Pancreas (tissue), 10 donors: ENCODE measurements at regions not wholly inside any gene's neighbourhood (a gene's known extent, or its start where the extent isn't known, plus 50 kb on each side); places are given as distances from the start of the nearest gene placed in this dataset.

Experiments
- ATAC-seq, 4 donors: fragments of 200-7000 bp; cut with Tn5 transposase; one replicate each; pipeline versions ENCODE4 v1.8.0 to v1.9.1; 2020; ENCODE audit warnings: mild to moderate bottlenecking in 4 of 4, moderate library complexity in 4 of 4
- DNase-seq, 6 donors: peaks; one replicate each; pipeline ENCODE4 v3.0.0-alpha.2; 2020
- FAIRE-seq: peaks from 2 replicates; lab custom pipeline; 2012; peaks lifted over from hg19 to GRCh38; lab: Jason Lieb, UNC
- H3K27ac ChIP-seq, 4 donors: fragments of 200-600 bp; sonication (generic); 1 replicate in 3 of 4; 2 replicates in 1 of 4; pipeline versions ENCODE4 v1.5.0 to v1.8.0; 2020
- H3K27me3 ChIP-seq, 4 donors: fragments of 200-600 bp; one replicate each; pipeline ENCODE4 v1.8.0; 2021
- H3K36me3 ChIP-seq, 3 donors: fragments of 200-600 bp; sonication (generic) in 1 of 3; one replicate each; pipeline versions ENCODE4 v1.5.0 to v1.8.0; 2020 to 2021
- H3K4me1 ChIP-seq, 3 donors: fragments of 200-600 bp; one replicate each; pipeline ENCODE4 v1.8.0; 2021
- H3K4me3 ChIP-seq, 4 donors: fragments of 200-600 bp; sonication (generic) in 2 of 4; one replicate each; pipeline versions ENCODE4 v1.5.0 to v1.8.0; 2020 to 2021
- H3K9me3 ChIP-seq, 4 donors: fragments of 200-600 bp; one replicate each; pipeline ENCODE4 v1.8.0; 2021
- WGBS, 2 donors: extraction: QIAGEN DNeasy Blood & Tissue Kit; methylation state at CpG; one replicate each; pipeline ENCODE4 v1.1.7; 2013; 5-methylcytosine and 5-hydroxymethylcytosine counted together
- intact Hi-C, 3 donors: fragments of 100-400 bp; cut with DNase I; formaldehyde crosslinking; loops; one replicate each; pipeline versions ENCODE4 v1.11.1 to v1.14.2; 2022
- TF ChIP-seq, protein P1 (sequence below), 4 donors: fragments of 200-600 bp; sonication (generic) in 3 of 4; IDR thresholded peaks; one replicate each; pipeline versions ENCODE4 v1.5.0 to v1.8.0; 2021; ENCODE audit warnings: antibody characterized with exemption in 4 of 4
- donor health status: healthy with polysubstance abuse.
- donor health status: DM: no; HTN: no; CAD: no; lungs with moderate emphysema.
- donor health status: DM: no; HTN: no; CAD: no.
- donor health status: control.
- donor health status: control.
- donor health status: Bipolar disorder and iron deficiency.
- donor health status: DM: yes; HTN: yes; CAD: no.
- donor health status: DM: no; HTN: no; CAD: no.
- donor health status: DM: no; HTN: no; CAD: no.
- donor health status: DM: yes; HTN: yes; CAD: no.

- no peak for DNase-seq
- ATAC-seq, result peak in 1 of 4 donors; percentile 13
- Histone ChIP-seq H3K27me3 (no peaks in the 10 kb centered on the region), H3K4me1 (no peaks in the 10 kb centered on the region), H3K27ac (no peak overlapping the region), H3K36me3 (no peaks in the 10 kb centered on the region), H3K9me3 (no peaks in the 10 kb centered on the region), H3K4me3 (no peak overlapping the region)
- no peak for FAIRE-seq
- TF ChIP-seq, protein P1, sequence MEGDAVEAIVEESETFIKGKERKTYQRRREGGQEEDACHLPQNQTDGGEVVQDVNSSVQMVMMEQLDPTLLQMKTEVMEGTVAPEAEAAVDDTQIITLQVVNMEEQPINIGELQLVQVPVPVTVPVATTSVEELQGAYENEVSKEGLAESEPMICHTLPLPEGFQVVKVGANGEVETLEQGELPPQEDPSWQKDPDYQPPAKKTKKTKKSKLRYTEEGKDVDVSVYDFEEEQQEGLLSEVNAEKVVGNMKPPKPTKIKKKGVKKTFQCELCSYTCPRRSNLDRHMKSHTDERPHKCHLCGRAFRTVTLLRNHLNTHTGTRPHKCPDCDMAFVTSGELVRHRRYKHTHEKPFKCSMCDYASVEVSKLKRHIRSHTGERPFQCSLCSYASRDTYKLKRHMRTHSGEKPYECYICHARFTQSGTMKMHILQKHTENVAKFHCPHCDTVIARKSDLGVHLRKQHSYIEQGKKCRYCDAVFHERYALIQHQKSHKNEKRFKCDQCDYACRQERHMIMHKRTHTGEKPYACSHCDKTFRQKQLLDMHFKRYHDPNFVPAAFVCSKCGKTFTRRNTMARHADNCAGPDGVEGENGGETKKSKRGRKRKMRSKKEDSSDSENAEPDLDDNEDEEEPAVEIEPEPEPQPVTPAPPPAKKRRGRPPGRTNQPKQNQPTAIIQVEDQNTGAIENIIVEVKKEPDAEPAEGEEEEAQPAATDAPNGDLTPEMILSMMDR (IDR thresholded peaks at IDR 0.05), result no peak
- 48 to 62% methylated on average over 2 of the region's 2 CpGs for WGBS, 2 donors
- intact Hi-C loops, result no loop called here
These were observed 313.4 kb upstream of the STT3B start for GRCh38 chr3:31219131-31219843.

DNA sequence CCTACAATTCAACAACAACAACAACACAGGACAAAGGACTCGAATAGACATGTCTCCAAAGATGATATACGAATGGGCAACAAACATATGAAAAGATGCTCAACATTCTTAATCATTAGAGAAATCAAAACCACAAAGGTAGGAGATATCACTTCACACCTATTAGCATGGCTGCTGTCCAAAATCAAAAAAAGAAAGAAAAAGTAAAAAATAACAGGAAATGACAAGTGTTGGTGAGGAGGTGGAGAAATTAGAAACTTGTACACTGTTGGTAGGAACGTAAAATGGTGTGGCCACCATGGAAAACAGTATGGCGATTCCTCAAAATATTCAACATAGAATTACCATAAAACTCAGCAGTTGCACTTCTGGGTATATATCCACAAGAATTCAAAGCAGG, 312.3 kb upstream of the STT3B start:
- TF ChIP-seq, protein P1 (IDR thresholded peaks at IDR 0.05), result no peak
- FAIRE-seq (no peak), DNase-seq (no peak), ATAC-seq (no peak)
- intact Hi-C loops, result no loop called here
- Histone ChIP-seq H3K27me3 (no peaks in the 10 kb centered on the region), H3K4me1 (no peaks in the 10 kb centered on the region), H3K27ac (no peak overlapping the region), H3K9me3 (no peaks in the 10 kb centered on the region), H3K4me3 (no peak overlapping the region), H3K36me3 (no peaks in the 10 kb centered on the region)
- 82 to 93% methylated on average over 4 of the region's 4 CpGs for WGBS, 2 donors

DNA sequence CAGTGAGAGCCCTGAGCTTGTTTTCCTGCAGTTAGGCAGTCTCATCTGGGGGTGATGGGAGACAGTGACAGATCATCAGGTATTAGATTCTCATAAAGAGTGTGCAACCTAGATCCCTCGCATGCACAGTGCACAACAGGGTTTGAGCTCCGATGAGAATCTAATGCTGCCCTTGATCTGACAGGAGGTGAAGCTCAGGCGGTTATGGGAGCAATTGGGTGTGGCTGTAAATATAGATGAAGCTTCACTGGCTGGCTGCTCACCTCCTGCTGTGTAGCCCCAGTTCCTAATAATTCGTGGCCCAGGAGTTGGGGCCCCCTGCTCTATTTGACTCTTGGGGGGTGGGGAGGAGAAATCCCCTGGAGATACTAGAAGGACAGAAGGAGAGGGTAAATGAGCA, 309.4 kb upstream of the STT3B start:
- H3K27ac ChIP-seq, result no peak overlapping the region
- intact Hi-C loops, result no loop called here
- FAIRE-seq, result no peak
- H3K4me3 ChIP-seq, result no peak overlapping the region
- H3K9me3 ChIP-seq, result no peaks in the 10 kb centered on the region
- no peak for ATAC-seq
- H3K4me1 ChIP-seq, result no peaks in the 10 kb centered on the region
- 82 to 89% methylated on average over 4 of the region's 4 CpGs for WGBS, 2 donors
- no peaks in the 10 kb centered on the region for H3K36me3 ChIP-seq
- DNase-seq, result no peak
- no peaks in the 10 kb centered on the region for H3K27me3 ChIP-seq
- TF ChIP-seq, protein P1 (IDR thresholded peaks at IDR 0.05), result no peak

- Histone ChIP-seq H3K4me3 (no peak overlapping the region), H3K27ac (no peak overlapping the region), H3K4me1 (no peaks in the 10 kb centered on the region), H3K27me3 (no peaks in the 10 kb centered on the region), H3K36me3 (no peaks in the 10 kb centered on the region), H3K9me3 (no peaks in the 10 kb centered on the region)
- DNase-seq, result no peak
- no peak for FAIRE-seq
- no peak for ATAC-seq
- 75 to 82% methylated on average over 5 of the region's 5 CpGs for WGBS, 2 donors
- TF ChIP-seq, protein P1 (IDR thresholded peaks at IDR 0.05), result no peak
- intact Hi-C loops, result no loop called here
These were observed 307.8 kb upstream of the STT3B start for GRCh38 chr3:31224936-31225335.

GRCh38 chr3:31225923-31226322, 306.8 kb upstream of the STT3B start:
- FAIRE-seq (no peak), DNase-seq (no peak), ATAC-seq (no peak)
- intact Hi-C loops, result no loop called here
- no peak overlapping the region for H3K27ac ChIP-seq
- TF ChIP-seq, protein P1 (IDR thresholded peaks at IDR 0.05), result no peak
- no peaks in the 10 kb centered on the region for H3K36me3 ChIP-seq
- H3K4me3 ChIP-seq, result no peak overlapping the region
- no peaks in the 10 kb centered on the region for H3K9me3 ChIP-seq
- H3K4me1 ChIP-seq, result no peaks in the 10 kb centered on the region
- 66 to 79% methylated on average over 3 of the region's 3 CpGs for WGBS, 2 donors
- H3K27me3 ChIP-seq, result no peaks in the 10 kb centered on the region
